ENCODE measurements at regions not wholly inside any gene's neighbourhood (a gene's known extent, or its start where the extent isn't known, plus 50 kb on each side); places are given as distances from the start of the nearest gene placed in this dataset.

DNA sequence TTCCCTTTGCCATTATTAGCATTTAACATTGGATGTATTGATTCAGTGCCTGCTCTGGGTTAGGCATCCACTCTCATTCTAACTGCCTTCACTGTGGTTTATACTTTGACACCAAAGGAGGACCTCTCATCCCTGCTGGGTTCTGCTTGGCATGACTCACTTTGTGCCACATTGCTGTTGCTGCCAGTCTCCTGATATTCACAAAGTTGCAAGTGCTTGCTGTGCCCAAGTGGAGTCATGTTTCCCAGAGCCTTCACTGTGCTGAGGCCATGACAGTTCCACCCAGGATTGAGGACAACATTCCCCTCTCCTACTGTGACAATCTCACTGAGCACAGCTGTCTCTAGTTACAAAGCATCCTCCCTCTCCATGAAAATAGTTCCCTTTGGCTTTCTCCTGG is 519.9 kb upstream of the USP24 start:
- TF ChIP-seq POLR2A (IDR thresholded peaks at IDR 0.05; ENCODE audit: low read length) (no peak), GATA1 (IDR thresholded peaks at IDR 0.05; ENCODE audit: low read depth, low read length) (no peak)

All from erythroblast (primary cell).